Activated CD4-positive, alpha-beta T cell treated with anti-CD3 and anti-CD28 coated beads, Interleukin-2, amount 50 U/mL, for 48 hours (primary cell): ENCODE measurements at regions not wholly inside any gene's neighbourhood (a gene's known extent, or its start where the extent isn't known, plus 50 kb on each side); places are given as distances from the start of the nearest gene placed in this dataset.
"Not testable (repeated sequence)": the region's sequence is repeated elsewhere in the genome, so short reads cannot be mapped to it uniquely, and the experiment has no call there.

ENCODE experiments used
- DNase-seq, 2 experiments: peaks; one replicate each; pipeline ENCODE4 v3.0.0-alpha.2; 2020

DNA sequence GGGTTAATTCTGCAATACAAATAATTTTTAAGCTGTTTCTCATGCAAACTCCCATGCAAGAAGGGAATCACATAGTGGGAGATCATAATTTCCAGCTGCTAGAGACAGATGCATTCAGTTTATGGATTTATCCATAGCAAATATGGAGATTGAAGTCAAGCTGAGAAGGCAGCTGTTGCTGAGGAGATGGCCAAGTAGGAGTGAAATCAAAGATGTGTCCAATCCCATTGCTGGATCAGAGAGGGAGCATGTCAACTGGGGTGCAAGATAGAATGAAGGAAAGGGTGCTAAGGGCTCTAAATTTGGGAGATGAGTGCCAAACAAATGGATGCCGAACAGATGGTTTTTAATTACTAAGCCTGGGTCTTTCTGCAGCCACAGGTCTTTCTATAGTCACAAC is 504.5 kb downstream of the NFIB start:
- no peak for DNase-seq

DNA sequence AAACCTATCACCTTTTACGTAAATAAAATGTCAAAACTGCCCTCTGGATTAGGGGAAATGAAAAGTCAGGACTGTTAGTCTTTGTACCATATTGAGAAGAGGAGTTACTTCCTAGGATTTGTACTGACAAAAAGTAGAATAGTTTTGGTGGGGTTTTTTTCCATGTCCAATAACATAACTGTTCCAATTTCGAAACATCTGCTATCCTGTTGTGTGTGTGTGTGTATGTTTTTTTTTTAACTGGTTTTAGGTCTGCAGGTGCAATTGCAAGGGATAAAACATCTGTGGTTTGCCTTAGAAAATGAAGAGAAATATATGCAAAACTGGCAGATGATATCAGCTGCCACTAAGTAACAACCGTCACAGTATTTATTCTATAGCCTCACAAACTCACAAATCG is 506.8 kb downstream of the NFIB start:
- no peak for DNase-seq

DNA sequence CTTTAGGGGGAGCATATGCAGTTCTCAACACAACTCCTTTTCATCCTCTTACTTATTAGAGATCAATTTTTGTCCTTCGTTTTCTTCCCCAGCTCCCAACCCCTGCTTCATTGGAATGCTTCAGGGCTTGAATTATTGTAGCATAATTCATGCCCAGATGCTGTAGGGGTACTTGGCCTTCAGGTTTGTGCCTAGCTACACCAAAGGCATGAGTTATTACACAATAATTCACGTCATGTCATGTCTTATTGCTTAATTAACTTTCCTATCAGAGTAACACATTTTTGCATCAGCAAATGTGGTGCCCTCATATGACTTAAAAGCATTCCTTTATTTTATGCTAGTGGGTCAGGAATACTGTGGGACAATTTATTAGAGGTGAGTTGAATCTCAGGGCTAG is 507.2 kb downstream of the NFIB start:
- DNase-seq, result no peak

DNA sequence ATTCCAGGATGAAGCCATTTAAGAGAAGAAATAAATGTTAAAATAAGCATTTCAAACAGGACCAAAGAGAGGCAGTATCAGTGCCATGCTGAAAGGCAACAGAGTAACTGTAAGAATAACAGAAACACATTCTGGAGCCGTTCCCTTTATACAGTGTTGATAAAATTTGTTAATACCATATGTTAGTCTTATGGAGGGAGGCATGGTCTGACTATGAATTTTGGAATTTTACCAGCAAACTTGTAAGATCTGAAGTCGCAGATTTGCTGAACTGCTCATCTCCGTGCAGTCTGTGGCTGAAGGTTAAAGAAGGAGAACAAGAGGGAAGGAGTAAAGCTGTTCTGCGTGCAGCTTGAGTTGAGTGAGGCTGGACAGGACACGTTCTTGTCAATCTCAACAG is 508.4 kb downstream of the NFIB start:
- DNase-seq, result no peak

DNA sequence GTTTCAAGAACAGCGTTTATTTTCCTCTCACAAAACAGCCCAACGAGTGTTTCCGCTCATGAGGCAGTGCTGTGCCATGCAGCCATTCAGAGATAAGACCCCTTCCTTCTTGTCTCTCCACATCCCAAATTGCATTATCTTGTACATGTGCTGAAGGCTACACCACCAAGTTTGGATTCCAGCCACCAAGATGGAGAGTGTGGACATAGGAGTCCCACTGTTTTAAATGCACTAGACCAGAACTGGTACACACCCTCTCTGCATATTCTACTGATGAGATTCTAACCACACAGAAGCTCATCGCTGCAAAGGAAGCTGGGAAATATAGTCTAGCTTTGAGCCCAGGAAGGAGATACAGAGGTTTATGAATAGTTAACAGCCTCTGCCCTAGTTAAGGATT is 509.4 kb downstream of the NFIB start:
- no peak for DNase-seq

DNA sequence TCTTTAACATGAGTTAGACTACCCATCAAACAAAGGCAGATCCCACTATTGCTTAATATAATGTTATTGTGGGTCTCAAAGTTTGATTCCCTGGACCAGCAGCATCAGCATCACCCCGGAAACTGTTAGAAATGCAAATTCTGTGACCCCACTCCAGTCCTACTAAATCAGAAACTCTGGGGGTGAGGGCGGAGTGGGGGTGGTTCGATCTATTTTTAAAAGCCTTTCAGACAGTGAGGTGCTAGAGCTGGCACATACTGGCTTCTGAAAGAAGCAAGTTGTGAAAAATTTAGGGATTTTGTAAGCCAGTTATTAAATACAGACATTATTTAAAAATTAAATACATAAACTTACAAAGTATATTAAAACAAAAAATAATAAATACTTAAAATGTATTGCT is 513.2 kb downstream of the NFIB start:
- no peak for DNase-seq

DNA sequence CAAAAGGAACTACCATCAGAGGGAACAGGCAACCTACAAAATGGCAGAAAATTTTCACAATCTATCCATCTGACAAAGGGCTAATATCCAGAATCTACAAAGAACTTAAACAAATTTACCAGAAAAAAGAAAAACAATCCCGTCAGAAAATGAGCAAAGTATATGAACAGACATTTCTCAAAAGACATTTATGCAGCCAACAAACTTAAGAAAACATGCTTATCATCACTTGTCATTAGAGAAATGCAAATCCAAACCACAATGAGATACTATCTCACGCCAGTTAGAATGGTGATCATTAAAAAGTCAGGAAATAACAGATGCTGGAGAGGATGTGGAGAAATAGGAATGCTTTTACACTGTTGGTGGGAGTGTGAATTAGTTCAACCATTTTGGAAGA is 516.2 kb downstream of the NFIB start:
- DNase-seq, result not testable (repeated sequence)

DNA sequence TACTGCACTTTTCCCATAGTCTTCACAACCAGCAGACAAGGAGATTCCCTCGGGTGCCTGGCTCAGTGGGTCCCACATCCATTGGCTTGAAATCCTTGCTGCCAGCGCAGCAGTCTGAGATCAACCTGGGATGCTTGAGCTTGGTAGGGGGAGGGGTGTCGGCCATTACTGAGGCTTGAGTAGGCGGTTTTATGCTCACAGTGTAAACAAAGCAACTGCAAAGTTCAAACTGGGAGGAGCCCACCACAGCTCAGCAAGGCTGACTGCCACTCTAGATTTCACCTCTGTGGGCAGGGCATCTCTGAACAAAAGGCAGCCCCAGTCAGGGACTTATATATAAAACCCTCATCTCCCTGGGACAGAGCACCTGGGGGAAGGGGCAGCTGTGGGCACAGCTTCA is 512.3 kb upstream of the MPDZ start:
- DNase-seq, result no peak

DNA sequence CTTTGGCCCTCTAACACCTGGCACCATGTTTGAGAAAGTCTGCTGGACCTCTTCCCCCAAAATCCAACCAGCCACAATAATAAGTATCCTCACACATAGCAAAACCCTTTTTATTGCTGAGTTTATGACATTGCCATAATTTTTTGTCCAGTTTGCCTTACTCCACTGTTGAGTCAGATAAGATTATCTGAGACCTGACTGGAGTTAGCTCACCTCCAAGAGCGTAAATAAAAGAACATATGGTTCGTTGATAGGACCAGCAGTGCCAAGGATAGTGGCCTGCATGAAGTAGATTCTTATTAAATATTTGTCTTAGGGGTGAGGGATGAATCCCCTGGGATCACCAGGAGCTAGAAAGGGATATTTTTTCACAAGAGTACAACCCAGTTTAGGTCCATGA is 510.6 kb upstream of the MPDZ start:
- DNase-seq, result no peak

DNA sequence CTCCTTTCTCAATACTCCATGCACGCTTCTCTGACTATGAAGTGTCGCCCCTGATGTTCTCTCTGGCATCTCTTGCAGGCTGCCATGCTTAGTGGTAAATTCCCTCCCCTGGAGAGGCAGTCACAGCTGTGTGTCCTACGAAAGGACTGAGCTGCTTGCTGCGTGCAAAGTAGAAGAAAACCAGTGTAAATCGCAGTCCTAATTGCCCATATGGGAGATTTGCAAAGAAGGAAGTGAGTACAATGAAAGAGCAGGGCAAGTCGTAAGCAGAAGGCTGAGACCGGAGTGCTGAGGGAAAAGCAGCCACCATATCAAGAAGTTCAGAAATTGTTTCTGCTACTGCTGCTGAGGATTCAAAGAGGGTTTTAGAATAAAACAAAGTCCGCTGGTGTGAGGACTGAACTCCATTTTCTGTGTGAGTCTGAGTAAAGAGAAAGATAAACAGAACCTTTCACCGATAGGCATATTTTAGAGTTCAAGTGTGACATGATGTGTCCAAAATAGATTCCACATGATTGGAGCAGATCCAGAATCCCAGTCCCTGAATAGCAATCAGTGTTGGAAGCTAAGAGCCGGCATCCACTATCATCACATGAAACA is 507.8 kb upstream of the MPDZ start:
- no peak for DNase-seq

DNA sequence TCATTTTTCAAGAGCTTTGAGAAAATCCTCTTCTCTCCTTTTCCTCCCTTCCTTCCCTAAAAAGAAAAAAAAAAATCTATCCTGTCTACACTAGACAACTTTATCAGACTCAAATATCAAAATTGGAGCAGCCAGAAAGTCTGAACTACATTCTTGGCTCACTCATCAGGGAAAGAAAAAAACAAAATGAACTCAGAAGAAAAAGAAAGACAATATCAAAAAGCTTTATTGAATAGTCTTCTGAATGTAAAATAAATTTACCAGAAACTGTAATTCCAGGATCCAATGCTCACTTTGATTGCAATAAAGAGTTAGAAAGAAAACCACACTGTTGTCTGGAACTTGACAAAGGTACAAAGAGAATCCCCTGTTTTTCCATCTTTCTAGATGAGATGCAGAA is 507.2 kb upstream of the MPDZ start:
- no peak for DNase-seq

DNA sequence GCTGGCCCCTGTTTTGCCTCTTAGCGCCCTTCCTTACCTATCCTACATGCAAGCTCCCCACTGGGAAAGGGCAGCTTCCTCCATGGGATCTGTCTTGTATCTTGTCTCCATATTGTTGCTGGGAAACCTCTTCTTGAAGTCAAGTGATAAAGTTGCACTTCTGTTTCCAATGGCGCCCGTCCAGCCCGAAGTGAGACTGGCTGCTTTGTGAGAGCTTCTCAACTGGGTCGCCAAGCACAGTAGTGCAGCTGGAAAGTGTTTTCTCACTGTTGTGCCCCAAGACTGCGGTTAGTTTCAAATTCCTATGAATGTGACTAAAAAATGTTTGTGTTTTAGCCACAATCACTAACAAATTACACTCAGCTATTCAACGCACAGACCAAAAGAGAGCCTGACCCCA is 506.6 kb upstream of the MPDZ start:
- no peak for DNase-seq

DNA sequence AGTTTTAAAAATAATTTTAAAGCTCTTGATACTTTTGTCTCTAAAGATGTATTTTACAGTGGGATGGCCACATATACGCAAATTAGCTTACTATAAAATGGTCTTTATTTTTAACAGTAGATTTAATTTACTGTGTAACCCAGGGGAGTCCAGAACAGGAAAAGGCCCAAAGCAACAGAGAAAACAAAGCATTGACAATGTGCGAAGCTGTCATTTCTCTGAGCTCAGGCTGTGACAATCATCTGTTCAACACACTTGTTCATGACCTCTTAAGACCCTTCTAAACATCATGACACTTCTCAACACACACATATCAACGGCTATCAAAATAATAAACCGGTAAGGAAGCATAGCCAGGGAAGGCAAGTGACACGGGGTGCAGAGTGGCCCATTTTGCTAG is 499.6 kb upstream of the MPDZ start:
- no peak for DNase-seq

DNA sequence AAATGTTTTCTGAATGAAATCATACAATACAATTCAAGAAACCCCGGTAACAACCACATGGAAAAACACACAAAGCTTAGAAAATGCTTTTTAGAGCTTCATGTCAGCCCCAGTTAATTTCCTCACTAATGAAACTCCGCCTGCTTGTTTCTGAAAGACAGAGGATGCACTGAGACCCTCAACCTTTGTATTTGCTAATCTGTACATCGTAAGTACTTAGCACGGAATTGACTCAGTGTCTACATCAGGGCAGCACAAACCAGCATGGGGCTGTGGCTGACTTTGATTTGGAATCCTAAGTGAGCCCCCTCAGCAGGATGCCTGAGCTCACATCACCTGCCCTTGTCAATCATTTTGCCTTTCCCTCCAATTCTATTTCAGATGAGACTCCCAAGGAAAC is 499.1 kb upstream of the MPDZ start:
- DNase-seq, result no peak

DNA sequence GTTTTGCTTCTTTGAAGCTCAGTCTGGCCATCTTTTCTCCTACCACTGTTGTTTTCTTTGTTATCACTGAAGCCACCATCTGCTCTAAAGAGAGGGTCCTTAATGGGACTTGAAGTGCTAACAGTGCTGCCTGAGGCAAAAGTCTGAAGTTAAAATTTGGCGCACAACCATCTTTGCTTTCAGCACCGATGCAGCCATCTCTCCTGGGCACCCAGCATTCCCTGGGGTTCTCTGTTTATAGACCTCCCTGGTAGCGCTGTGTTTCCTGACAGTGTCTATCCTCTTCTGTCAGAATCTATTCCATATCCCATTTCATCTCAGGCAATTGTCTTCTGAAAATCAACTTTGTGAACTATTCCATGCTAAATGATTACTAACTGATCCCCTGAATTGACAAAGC is 491.5 kb upstream of the MPDZ start:
- DNase-seq, result no peak

DNA sequence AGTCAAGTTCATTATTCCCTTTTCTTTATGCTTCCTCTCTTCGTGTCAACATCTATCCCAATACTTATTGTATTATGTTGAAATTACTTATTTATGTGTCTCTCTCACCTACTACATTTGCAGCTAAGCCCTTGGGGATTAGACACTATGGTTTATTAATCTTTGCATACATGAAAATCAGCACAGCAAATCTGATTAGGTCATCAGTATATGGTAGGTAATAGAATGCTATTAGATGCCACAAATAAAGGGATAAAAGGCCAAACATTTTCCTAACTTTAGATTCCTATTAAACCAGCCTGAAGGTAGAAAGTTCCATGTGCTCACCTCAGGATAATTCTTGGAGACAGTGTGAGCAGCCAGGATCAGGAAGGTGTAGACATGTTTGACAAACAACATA is 490.1 kb upstream of the MPDZ start:
- DNase-seq, result no peak

DNA sequence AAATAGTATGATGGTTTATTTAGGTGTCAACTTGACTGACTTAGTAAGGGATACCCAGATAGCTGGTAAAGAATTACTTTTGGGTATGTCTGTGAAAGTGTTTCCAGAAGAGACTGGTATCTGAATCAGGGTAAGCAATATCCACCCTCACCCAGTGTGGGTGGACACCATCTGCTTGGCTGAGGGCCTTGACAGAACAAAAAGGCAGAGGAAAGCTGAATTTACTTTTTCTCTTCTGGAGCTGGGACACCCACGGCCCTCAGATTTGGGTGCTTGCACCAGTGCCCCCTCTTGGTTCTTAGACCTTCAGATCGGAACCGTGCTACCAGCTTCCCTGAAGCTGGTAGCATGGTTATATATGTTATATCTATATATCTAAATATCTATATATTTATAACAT is 489.5 kb upstream of the MPDZ start:
- no peak for DNase-seq

DNA sequence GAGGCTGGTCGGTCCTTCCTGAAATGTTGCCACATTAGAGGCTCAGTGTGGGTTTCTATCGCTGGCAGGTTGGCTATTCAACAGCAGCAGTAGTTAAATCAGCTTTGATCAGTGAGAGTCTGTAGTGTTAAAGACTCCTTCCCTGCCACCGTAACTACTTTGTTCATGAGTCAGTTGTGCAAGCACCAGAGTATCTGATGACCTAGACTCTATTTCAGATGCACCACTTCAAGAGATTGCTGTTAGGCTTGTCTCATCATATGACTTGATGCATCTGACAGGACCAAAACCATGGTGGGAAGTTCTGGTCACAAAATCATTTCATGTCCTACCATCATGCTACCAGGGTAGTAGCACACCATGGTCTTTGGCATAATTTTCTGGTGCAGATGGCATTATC is 482.7 kb upstream of the MPDZ start:
- no peak for DNase-seq

DNA sequence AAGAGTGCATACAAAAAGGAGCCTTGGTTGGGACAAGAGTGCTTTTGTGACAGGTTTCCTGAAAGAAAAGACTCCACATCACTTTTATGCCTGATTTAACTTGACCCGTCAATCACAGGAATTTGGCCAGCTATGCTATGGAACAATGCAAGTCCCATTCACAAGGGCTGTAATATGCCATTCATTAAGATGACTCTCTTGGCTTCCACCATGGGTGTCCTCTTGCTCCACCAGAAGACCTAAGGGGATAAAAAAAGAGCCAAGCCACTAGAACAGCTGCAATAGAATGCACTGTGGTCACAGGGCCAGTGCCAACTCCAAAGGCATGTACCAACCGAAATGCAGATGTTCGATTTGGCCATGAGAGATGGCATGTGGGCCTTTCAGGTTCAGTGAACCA is 480.1 kb upstream of the MPDZ start:
- no peak for DNase-seq

DNA sequence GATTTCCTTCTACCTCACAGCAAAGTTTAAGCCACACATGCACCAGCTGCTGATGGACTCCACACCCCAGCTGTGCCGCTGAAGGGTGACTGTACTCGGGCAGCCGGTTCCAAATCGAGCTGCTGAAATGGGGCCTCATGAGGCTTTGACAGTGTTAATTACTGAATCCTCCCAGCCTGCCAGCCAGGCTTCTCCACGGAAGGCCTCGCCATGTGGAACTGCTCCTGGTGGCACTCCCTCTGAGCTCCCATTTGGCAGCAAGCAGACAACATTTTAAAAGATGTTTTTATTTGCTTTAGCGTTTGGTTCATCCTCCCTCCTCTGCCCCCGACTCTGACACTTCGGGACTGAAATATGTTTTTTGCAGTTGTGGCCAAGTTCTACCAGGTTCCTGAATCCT is 479.4 kb upstream of the MPDZ start:
- DNase-seq, result no peak

DNA sequence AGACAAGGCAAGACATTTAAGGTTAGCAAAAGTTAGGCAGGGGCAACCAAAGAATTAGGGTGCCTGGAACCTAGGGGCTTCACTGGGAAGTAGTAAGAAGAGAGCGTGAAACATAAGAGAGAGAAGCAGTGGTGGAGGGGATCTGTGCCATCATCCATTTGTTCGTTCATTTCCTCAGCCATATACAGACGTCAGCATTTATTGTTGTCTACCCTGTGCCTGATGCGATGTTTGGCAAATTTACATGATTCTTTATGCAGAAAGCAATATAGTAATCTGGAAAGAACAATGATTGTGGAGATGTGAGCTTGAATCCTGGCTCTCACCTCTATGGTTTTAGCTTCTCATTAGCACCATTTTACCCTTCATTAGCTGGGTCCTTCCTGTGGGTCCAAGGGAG is 477.5 kb upstream of the MPDZ start:
- DNase-seq, result no peak

DNA sequence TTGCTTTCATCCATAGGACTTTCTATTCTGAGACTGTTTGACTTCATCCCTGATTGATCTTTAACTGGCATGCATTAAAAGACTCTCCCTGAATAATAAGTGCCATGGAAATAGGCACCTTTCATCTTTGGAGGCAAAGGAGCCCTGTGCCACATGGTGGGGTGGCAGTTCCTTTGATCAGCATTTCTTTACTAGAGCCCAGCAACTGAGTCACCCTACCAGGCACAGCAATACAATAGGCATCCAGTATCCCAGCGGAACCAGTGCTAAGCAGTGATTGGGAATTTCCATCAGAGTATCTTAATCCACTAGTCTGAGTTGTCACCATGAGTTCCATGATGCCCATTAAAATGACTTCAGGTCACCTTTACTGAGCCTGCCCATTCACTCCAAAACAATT is 476.1 kb upstream of the MPDZ start:
- no peak for DNase-seq

DNA sequence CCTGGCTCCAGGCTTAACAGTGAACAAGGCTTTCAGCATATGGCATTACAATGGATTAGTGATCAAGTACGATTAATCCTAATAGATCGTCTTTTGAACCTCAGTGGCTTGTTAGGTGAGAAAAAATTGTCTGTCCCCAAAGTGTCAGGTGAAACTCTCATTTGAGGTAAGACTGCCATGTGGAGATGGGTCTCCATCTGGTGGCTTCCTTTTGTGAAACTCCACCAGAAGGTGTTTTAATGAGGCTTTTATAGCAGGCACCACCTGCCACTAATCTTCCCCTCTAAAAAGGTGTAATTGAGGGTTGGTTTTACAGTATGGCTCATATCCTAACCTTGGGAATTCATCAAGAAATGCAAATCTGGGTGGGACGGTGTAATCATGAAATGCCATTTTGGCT is 471.1 kb upstream of the MPDZ start:
- DNase-seq, result no peak

DNA sequence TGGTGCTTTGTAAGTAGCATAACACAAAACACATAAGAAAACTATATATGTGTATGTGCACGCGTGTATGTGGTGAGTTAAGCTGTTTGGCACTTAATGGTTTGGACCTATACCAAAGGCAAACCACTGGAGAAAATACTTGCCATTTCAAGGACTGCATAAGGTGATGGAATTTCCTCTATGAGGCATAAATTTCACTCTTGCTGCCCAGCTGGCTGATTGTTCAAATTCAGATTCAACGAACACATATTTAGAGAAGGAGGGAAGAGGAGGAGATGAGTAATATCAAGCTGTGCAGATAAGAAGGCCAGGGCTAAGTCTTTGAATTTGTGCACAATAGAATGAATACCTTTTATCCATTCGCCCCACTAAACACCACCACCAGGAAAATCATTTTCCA is 470.6 kb upstream of the MPDZ start:
- no peak for DNase-seq

DNA sequence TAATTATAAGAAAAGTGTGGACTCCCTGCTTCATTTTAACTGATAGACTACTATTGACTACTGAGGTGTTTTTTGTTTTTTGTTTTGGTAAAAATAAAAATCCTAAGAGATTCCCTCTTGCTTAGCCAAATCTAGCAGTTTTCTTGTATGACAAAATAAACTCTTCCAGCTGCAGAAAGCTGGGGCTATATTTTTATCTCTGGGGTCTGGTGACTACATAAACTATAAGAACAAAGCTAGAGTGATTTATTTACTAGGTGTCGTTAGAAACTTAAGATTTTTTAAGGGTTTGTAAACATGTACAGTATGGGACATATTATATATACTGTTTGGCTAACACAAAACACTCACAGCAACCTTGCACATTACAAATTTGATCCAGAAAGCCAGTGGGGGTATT is 467.4 kb upstream of the MPDZ start:
- no peak for DNase-seq

DNA sequence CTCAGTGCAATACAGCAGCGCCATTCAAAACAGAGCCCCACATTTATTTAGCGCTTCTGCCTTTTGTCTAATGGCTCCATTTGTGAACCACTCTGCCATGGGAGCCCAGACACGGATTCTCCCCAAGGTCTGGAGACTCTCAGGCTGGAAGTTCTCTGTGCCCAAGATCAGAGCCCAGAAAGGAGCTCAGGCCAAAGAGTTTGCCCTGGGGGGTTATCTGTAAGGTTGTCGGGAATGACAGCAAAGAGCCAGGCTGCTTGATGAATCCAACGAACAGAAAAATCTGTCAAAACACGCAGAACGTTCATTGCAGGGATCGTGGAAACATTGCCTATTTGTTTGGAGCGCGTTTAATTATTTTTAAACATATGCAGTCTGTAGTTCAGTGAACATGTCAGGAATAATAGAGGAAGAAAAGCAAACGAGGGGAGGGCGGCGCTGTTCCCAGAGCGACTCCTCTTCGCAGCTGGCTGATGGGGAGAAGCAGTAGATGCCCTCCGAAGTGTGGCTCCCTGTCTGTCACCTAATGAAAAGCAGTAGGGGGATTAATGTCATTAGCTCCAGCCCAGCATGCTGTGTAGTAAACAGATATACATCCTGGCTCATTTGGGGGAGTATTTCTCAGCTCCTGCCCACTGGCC is 464.9 kb upstream of the MPDZ start:
- no peak for DNase-seq
